ENCODE measurements at regions not wholly inside any gene's neighbourhood (a gene's known extent, or its start where the extent isn't known, plus 50 kb on each side); places are given as distances from the start of the nearest gene placed in this dataset.

DNA sequence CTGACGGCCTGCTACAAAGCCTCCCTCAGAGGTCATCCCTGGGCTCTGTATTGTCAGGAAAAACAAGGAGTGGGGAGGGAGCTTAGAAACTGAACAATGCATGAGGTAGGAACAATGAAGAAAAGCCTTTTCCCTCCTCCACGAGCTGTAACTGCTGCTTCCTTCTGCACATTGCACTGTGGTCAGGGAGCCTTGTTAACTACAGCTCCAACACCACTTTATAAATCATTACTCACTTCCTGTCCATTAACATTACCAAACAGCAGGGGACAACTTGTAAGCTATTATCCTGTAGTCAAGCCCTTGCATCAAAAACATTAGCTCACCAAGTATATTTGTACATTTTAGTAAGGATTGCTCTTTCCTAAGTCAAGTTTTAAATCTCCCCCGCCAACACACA lies 336.0 kb upstream of the NR5A2 start:
- TF ChIP-seq POLR2AphosphoS5 (IDR thresholded peaks at IDR 0.05; ENCODE audit: low read depth, low read length) (no peak), CTCF (IDR thresholded peaks at IDR 0.05) (no peak), TCF7L2 (IDR thresholded peaks at IDR 0.05; ENCODE audit: low read depth, low read length) (no peak)
- TF ChIP-seq, protein P1, sequence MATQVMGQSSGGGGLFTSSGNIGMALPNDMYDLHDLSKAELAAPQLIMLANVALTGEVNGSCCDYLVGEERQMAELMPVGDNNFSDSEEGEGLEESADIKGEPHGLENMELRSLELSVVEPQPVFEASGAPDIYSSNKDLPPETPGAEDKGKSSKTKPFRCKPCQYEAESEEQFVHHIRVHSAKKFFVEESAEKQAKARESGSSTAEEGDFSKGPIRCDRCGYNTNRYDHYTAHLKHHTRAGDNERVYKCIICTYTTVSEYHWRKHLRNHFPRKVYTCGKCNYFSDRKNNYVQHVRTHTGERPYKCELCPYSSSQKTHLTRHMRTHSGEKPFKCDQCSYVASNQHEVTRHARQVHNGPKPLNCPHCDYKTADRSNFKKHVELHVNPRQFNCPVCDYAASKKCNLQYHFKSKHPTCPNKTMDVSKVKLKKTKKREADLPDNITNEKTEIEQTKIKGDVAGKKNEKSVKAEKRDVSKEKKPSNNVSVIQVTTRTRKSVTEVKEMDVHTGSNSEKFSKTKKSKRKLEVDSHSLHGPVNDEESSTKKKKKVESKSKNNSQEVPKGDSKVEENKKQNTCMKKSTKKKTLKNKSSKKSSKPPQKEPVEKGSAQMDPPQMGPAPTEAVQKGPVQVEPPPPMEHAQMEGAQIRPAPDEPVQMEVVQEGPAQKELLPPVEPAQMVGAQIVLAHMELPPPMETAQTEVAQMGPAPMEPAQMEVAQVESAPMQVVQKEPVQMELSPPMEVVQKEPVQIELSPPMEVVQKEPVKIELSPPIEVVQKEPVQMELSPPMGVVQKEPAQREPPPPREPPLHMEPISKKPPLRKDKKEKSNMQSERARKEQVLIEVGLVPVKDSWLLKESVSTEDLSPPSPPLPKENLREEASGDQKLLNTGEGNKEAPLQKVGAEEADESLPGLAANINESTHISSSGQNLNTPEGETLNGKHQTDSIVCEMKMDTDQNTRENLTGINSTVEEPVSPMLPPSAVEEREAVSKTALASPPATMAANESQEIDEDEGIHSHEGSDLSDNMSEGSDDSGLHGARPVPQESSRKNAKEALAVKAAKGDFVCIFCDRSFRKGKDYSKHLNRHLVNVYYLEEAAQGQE (IDR thresholded peaks at IDR 0.05; ENCODE audit: insufficient read depth in 1 of 2, low read depth in 2 of 2, low read length in 1 of 2), result no peak
